ENCODE measurements at regions not wholly inside any gene's neighbourhood (a gene's known extent, or its start where the extent isn't known, plus 50 kb on each side); places are given as distances from the start of the nearest gene placed in this dataset.

GRCh38 chr6:25022140-25022553 is 86.4 kb upstream of the RIPOR2 start:
- WGBS (ENCODE audit: low lambda C conversion rate), result 11% methylated on average over 3 of the region's 3 CpGs
- no peaks in the 10 kb centered on the region for H3K79me2 ChIP-seq (ENCODE audit: insufficient read depth, low read length)
- ATAC-seq (no peak), FAIRE-seq (no peak), DNase-seq (ENCODE audit: low spot score) (no peak)
- no peak overlapping the region for H3K4me3 ChIP-seq (replicated peaks in 1 of 3; ENCODE audit: insufficient read depth in 1 of 3, low read depth in 2 of 3, low read length in 3 of 3)
- no peaks in the 10 kb centered on the region for H3K36me3 ChIP-seq (replicated peaks in 1 of 2; ENCODE audit: control insufficient read depth in 1 of 2, insufficient read depth in 2 of 2, low read length in 2 of 2)
- in situ Hi-C loops (cut with HindIII; ENCODE audit: extremely low pct_ligation_motif_present, low pct_unique_long_range_greater_than_20kb) (no loop called here), intact Hi-C loops (cut with micrococcal nuclease; ENCODE audit: unreplicated experiment) (no loop called here)
- no peaks in the 10 kb centered on the region for H3K27me3 ChIP-seq (ENCODE audit: control insufficient read depth in 1 of 2, insufficient read depth in 2 of 2, low read length in 2 of 2)
- no peak overlapping the region for H3K27ac ChIP-seq (ENCODE audit: extremely low read length, insufficient read depth, low read length)
- H3K9ac ChIP-seq (ENCODE audit: insufficient read depth, low read depth, low read length), result no peak overlapping the region
- H3K9me3 ChIP-seq (ENCODE audit: low read length), result no peaks in the 10 kb centered on the region
- no peaks in the 10 kb centered on the region for H4K20me1 ChIP-seq (ENCODE audit: insufficient read depth, low read length)
- ChIA-PET CTCF (ENCODE audit: low intra/inter-chr PET ratio, low total read pairs) (no interaction called here), POLR2A (no interaction called here)
- H3K4me2 ChIP-seq (ENCODE audit: low read depth, low read length), result no peak overlapping the region
- no peaks in the 10 kb centered on the region for H3K4me1 ChIP-seq (ENCODE audit: insufficient read depth, low read length)
- BruUV-seq (replicated peaks), result no TSS peak
- H2AFZ ChIP-seq (ENCODE audit: low read length), result no peak overlapping the region
- TF ChIP-seq SNAPC5 (CRISPR knock-in tag; IDR thresholded peaks at IDR 0.05; ENCODE audit: borderline replicate concordance), result no peak
- no peak for TF ChIP-seq ZNF619 (CRISPR knock-in tag; IDR thresholded peaks at IDR 0.05)
- no peak for TF ChIP-seq ZNF124 (CRISPR knock-in tag; IDR thresholded peaks at IDR 0.05)
- TF ChIP-seq ZNF33B (CRISPR knock-in tag; IDR thresholded peaks at IDR 0.05), result no peak
- no peak for TF ChIP-seq IRF2 (CRISPR knock-in tag; IDR thresholded peaks at IDR 0.05)
- TF ChIP-seq MAFK (conservative IDR thresholded peaks at IDR 0.05 in 1 of 2, IDR thresholded peaks at IDR 0.05 in 1 of 2; ENCODE audit: low read length in 2 of 2), result peak; percentile 76 to 79; a peak in 3 of 4 replicates
- TF ChIP-seq, protein P1, sequence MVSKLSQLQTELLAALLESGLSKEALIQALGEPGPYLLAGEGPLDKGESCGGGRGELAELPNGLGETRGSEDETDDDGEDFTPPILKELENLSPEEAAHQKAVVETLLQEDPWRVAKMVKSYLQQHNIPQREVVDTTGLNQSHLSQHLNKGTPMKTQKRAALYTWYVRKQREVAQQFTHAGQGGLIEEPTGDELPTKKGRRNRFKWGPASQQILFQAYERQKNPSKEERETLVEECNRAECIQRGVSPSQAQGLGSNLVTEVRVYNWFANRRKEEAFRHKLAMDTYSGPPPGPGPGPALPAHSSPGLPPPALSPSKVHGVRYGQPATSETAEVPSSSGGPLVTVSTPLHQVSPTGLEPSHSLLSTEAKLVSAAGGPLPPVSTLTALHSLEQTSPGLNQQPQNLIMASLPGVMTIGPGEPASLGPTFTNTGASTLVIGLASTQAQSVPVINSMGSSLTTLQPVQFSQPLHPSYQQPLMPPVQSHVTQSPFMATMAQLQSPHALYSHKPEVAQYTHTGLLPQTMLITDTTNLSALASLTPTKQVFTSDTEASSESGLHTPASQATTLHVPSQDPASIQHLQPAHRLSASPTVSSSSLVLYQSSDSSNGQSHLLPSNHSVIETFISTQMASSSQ (IDR thresholded peaks at IDR 0.05; ENCODE audit: low read depth), result no peak
- TF ChIP-seq, protein P1 (CRISPR knock-in tag; IDR thresholded peaks at IDR 0.05; ENCODE audit: borderline replicate concordance), result no peak
- TF ChIP-seq SYNCRIP (IDR thresholded peaks at IDR 0.05; ENCODE audit: insufficient read depth, low read depth, low read length), result no peak
- no peak for TF ChIP-seq ZNF30 (CRISPR knock-in tag; IDR thresholded peaks at IDR 0.05)
- TF ChIP-seq ZNF180 (CRISPR knock-in tag; IDR thresholded peaks at IDR 0.05; ENCODE audit: borderline replicate concordance, low read depth), result no peak
- no peak for TF ChIP-seq ZNF646 (CRISPR knock-in tag; IDR thresholded peaks at IDR 0.05)
- TF ChIP-seq SNAI1 (CRISPR knock-in tag; IDR thresholded peaks at IDR 0.05; ENCODE audit: borderline replicate concordance), result no peak
- no peak for TF ChIP-seq ZNF552 (CRISPR knock-in tag; IDR thresholded peaks at IDR 0.05; ENCODE audit: borderline replicate concordance)
- TF ChIP-seq PHF5A (CRISPR knock-in tag; IDR thresholded peaks at IDR 0.05; ENCODE audit: low read depth, unreplicated experiment), result no peak
- no peak for TF ChIP-seq NFE2 (CRISPR knock-in tag; IDR thresholded peaks at IDR 0.05)
